ENCODE measurements at regions not wholly inside any gene's neighbourhood (a gene's known extent, or its start where the extent isn't known, plus 50 kb on each side); places are given as distances from the start of the nearest gene placed in this dataset.
A peak's percentile ranks its signal among the peaks of the same experiment; 100 is the strongest.

- H3K9me3 Mint-ChIP-seq = peaks cover 11% of the 10 kb centered on the region
- no peaks in the 10 kb centered on the region for H3K27me3 Mint-ChIP-seq (ENCODE audit: low read depth)
- DNase-seq (ENCODE audit: low read depth, low spot score) = no peak
- no peak overlapping the region for H3K27ac Mint-ChIP-seq (ENCODE audit: unreplicated experiment)
- no peak for TF ChIP-seq CTCF (conservative IDR thresholded peaks at IDR 0.05)
- peaks cover 27% of the 10 kb centered on the region for H3K4me1 Mint-ChIP-seq
- H3K4me3 Mint-ChIP-seq = no peak overlapping the region
- H3K36me3 Mint-ChIP-seq (ENCODE audit: low read depth) = peaks cover 20% of the 10 kb centered on the region
These were observed 300.1 kb downstream of the SPRY1 start for GRCh38 chr4:123696687-123697086.

- Mint-ChIP-seq H3K36me3 (ENCODE audit: low read depth) (peaks cover 22% of the 10 kb centered on the region), H3K27ac (ENCODE audit: unreplicated experiment) (no peak overlapping the region), H3K9me3 (peaks cover 10% of the 10 kb centered on the region), H3K27me3 (ENCODE audit: low read depth) (no peaks in the 10 kb centered on the region), H3K4me1 (peaks cover 29% of the 10 kb centered on the region), H3K4me3 (no peak overlapping the region)
- no peak for TF ChIP-seq CTCF (conservative IDR thresholded peaks at IDR 0.05)
- DNase-seq (ENCODE audit: low read depth, low spot score) = no peak
These were observed 302.0 kb downstream of the SPRY1 start for GRCh38 chr4:123698556-123698955.

GRCh38 chr4:123699880-123700771 lies 303.5 kb downstream of the SPRY1 start:
- Mint-ChIP-seq H3K36me3 (ENCODE audit: low read depth) (peaks cover 22% of the 10 kb centered on the region), H3K27ac (ENCODE audit: unreplicated experiment) (peak overlapping the region; percentile 96), H3K27me3 (ENCODE audit: low read depth) (no peaks in the 10 kb centered on the region), H3K4me3 (peak overlapping the region; percentile 56), H3K9me3 (peaks cover 9% of the 10 kb centered on the region), H3K4me1 (peaks cover 29% of the 10 kb centered on the region)
- TF ChIP-seq CTCF (conservative IDR thresholded peaks at IDR 0.05) = no peak
- peak; percentile 5 for DNase-seq (ENCODE audit: low read depth, low spot score)

GRCh38 chr4:123701131-123701575 lies 304.6 kb downstream of the SPRY1 start:
- peaks cover 9% of the 10 kb centered on the region for H3K9me3 Mint-ChIP-seq
- no peak overlapping the region for H3K27ac Mint-ChIP-seq (ENCODE audit: unreplicated experiment)
- DNase-seq (ENCODE audit: low read depth, low spot score) = no peak
- no peaks in the 10 kb centered on the region for H3K27me3 Mint-ChIP-seq (ENCODE audit: low read depth)
- H3K36me3 Mint-ChIP-seq (ENCODE audit: low read depth) = peaks cover 24% of the 10 kb centered on the region
- no peak for TF ChIP-seq CTCF (conservative IDR thresholded peaks at IDR 0.05)
- no peak overlapping the region for H3K4me3 Mint-ChIP-seq
- peaks cover 29% of the 10 kb centered on the region for H3K4me1 Mint-ChIP-seq

GRCh38 chr4:123705419-123705818 lies 308.8 kb downstream of the SPRY1 start:
- no peak overlapping the region for H3K4me3 Mint-ChIP-seq
- no peak overlapping the region for H3K27ac Mint-ChIP-seq (ENCODE audit: unreplicated experiment)
- TF ChIP-seq CTCF (conservative IDR thresholded peaks at IDR 0.05) = no peak
- H3K36me3 Mint-ChIP-seq (ENCODE audit: low read depth) = peaks cover 15% of the 10 kb centered on the region
- peaks cover 13% of the 10 kb centered on the region for H3K9me3 Mint-ChIP-seq
- no peak for DNase-seq (ENCODE audit: low read depth, low spot score)
- H3K4me1 Mint-ChIP-seq = peaks cover 14% of the 10 kb centered on the region
- H3K27me3 Mint-ChIP-seq (ENCODE audit: low read depth) = no peaks in the 10 kb centered on the region
